ENCODE measurements at regions not wholly inside any gene's neighbourhood (a gene's known extent, or its start where the extent isn't known, plus 50 kb on each side); places are given as distances from the start of the nearest gene placed in this dataset.
A peak's percentile ranks its signal among the peaks of the same experiment; 100 is the strongest.

- DNase-seq, result no peak
Measured at GRCh38 chr19:32138416-32138815, 207.0 kb upstream of the ZNF507 start.

- DNase-seq, result no peak
Measured at GRCh38 chr19:32141840-32142511, 203.4 kb upstream of the ZNF507 start.

GRCh38 chr19:32146664-32147063, 198.7 kb upstream of the ZNF507 start:
- DNase-seq, result no peak

GRCh38 chr19:32150605-32151004, 194.8 kb upstream of the ZNF507 start:
- no peak for DNase-seq

GRCh38 chr19:32154418-32154817, 191.0 kb upstream of the ZNF507 start:
- DNase-seq, result no peak

- DNase-seq, result no peak
Measured at GRCh38 chr19:32164384-32164992, 180.9 kb upstream of the ZNF507 start.

- DNase-seq, result no peak
Measured at GRCh38 chr19:32165141-32165540, 180.3 kb upstream of the ZNF507 start.

GRCh38 chr19:32165750-32166149, 179.7 kb upstream of the ZNF507 start:
- DNase-seq, result no peak

- DNase-seq, result peak; percentile 48
Measured at GRCh38 chr19:32166238-32166637, 179.2 kb upstream of the ZNF507 start.

- DNase-seq, result no peak
Measured at GRCh38 chr19:32168111-32168510, 177.3 kb upstream of the ZNF507 start.

GRCh38 chr19:32168606-32169005, 176.8 kb upstream of the ZNF507 start:
- DNase-seq, result no peak

- no peak for DNase-seq
Measured at GRCh38 chr19:32171719-32172151, 173.7 kb upstream of the ZNF507 start.

GRCh38 chr19:32172566-32173160, 172.7 kb upstream of the ZNF507 start:
- DNase-seq, result no peak

- no peak for DNase-seq
Measured at GRCh38 chr19:32173836-32174235, 171.6 kb upstream of the ZNF507 start.

GRCh38 chr19:32174386-32175113, 170.9 kb upstream of the ZNF507 start:
- no peak for DNase-seq

GRCh38 chr19:32176591-32176990, 168.8 kb upstream of the ZNF507 start:
- no peak for DNase-seq

- DNase-seq, result no peak
Measured at GRCh38 chr19:32177686-32178085, 167.7 kb upstream of the ZNF507 start.

GRCh38 chr19:32178401-32178800, 167.0 kb upstream of the ZNF507 start:
- DNase-seq, result no peak

GRCh38 chr19:32178956-32179355, 166.5 kb upstream of the ZNF507 start:
- no peak for DNase-seq

GRCh38 chr19:32181216-32181920, 164.0 kb upstream of the ZNF507 start:
- DNase-seq, result no peak

- no peak for DNase-seq
Measured at GRCh38 chr19:32186542-32187330, 158.7 kb upstream of the ZNF507 start.

GRCh38 chr19:32188921-32189320, 156.5 kb upstream of the ZNF507 start:
- no peak for DNase-seq
